Fibroblast of the aortic adventitia (primary cell): ENCODE measurements at regions not wholly inside any gene's neighbourhood (a gene's known extent, or its start where the extent isn't known, plus 50 kb on each side); places are given as distances from the start of the nearest gene placed in this dataset.
"Not testable (repeated sequence)": the region's sequence is repeated elsewhere in the genome, so short reads cannot be mapped to it uniquely, and the experiment has no call there.

ENCODE experiments used
- DNase-seq: peaks from one replicate; pipeline ENCODE4 v3.0.0-alpha.2; 2010; ENCODE audit warnings: low read depth
- H3K4me3 ChIP-seq: 2 replicates; pipeline ENCODE4 v1.5.1; 2011; ENCODE audit warnings: low read depth, mild to moderate bottlenecking, control low read depth, low read length, moderate library complexity
- TF ChIP-seq, protein P1 (sequence below): IDR thresholded peaks from 2 replicates; pipeline ENCODE4 v1.5.1; 2011; ENCODE audit warnings: mild to moderate bottlenecking, low read length, control low read depth, inconsistent platforms; ENCODE audit not compliant: insufficient read depth

DNA sequence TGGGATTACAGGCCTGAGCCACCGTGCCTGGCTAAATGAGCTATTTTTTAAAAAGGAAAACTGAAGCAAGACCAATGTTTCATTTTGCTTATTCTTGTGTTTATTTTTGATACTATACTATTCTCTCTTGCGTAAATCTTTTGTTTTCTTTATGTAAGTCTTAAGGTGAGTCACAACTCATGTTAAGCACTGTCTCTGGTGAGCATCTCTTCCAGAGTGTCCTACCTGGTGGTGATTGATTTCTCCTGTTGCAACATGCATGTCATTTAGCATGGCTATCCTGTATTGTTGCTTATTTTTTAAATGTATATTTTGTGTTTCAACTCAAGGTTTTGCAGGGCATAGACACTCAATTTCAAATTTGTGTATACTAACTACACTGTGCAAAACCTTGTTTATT lies 336.0 kb downstream of the RFPL4B start:
- no peak for DNase-seq
- TF ChIP-seq, protein P1, sequence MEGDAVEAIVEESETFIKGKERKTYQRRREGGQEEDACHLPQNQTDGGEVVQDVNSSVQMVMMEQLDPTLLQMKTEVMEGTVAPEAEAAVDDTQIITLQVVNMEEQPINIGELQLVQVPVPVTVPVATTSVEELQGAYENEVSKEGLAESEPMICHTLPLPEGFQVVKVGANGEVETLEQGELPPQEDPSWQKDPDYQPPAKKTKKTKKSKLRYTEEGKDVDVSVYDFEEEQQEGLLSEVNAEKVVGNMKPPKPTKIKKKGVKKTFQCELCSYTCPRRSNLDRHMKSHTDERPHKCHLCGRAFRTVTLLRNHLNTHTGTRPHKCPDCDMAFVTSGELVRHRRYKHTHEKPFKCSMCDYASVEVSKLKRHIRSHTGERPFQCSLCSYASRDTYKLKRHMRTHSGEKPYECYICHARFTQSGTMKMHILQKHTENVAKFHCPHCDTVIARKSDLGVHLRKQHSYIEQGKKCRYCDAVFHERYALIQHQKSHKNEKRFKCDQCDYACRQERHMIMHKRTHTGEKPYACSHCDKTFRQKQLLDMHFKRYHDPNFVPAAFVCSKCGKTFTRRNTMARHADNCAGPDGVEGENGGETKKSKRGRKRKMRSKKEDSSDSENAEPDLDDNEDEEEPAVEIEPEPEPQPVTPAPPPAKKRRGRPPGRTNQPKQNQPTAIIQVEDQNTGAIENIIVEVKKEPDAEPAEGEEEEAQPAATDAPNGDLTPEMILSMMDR: no peak
- H3K4me3 ChIP-seq: no peak overlapping the region

DNA sequence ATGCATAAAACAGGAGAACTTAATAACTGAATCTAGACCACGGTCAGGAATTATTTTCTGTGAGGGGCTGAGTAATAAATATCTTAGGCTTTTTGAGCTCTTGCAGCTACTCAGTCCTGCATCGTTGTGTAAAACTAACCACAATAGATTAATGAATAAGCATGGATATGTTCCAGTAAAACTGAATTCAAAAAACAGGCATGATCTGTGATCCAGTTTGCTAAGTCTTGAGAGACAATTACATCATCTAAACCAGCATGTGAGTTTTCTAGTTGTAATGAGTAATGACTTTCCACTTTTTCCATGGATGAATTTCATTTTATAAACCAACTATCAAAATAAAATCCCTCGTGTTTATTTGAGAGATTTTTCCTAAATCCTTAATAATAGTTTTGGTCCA lies 336.8 kb downstream of the RFPL4B start:
- peak; percentile 97 for DNase-seq
- TF ChIP-seq, protein P1: no peak
- no peak overlapping the region for H3K4me3 ChIP-seq

DNA sequence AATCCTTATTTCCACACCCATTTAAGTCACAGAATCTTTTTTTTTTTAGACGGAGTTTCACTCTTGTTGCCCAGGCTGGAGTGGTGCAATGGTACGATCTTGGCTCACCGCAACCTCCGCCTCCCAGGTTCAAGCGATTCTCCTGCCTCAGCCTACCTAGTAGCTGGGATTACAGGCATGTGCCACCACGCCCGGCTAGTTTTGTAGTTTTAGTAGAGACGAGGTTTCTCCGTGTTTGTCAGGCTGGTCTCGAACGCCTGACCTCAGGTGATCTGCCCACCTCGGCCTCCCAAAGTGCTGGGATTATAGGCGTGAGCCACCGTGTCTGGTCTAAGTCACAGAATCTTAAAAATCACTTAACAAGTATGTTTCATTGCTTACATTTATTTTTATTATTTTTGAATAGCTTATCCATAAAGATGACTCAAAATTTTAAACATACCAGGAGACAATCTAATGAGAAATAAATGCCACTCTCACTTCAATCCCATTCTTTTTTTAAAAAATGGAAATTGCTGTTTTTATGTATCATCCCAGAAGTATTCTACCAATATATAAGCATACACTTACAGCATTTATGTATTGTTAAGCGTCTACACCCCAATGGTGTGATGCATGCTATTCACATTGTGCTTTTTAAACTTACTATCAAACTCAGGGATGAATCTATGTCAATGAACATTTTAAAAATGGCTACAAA lies 338.5 kb downstream of the RFPL4B start:
- not testable (repeated sequence) for DNase-seq, H3K4me3 ChIP-seq

DNA sequence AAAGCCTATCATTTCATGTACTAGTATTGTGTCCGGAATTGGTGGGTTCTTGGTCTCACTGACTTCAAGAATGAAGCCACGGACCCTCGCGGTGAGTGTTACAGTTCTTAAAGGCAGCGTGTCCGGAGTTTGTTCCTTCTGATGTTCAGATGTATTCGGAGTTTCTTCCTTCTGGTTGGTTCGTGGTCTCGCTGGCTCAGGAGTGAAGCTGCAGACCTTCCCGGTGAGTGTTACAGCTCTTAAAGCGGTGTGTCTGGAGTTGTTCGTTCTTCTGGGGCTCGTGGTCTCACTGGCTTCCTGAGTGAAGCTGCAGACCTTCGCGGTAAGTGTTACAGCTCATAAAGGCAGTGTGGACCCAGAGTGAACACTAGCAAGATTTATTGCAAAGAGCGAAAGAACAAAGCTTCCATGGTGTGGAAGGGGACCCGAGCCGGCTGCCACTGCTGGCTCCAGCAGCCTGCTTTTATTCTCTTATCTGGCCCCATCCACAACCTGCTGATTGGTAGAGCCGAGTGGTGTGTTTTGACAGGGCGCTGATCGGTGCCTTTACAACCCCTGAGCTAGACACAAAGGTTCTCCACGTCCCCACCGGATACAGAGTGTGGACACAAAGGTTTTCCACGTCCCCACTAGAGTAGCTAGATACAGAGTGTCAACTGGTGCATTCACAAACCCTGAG lies 341.5 kb downstream of the RFPL4B start:
- DNase-seq, H3K4me3 ChIP-seq: not testable (repeated sequence)

DNA sequence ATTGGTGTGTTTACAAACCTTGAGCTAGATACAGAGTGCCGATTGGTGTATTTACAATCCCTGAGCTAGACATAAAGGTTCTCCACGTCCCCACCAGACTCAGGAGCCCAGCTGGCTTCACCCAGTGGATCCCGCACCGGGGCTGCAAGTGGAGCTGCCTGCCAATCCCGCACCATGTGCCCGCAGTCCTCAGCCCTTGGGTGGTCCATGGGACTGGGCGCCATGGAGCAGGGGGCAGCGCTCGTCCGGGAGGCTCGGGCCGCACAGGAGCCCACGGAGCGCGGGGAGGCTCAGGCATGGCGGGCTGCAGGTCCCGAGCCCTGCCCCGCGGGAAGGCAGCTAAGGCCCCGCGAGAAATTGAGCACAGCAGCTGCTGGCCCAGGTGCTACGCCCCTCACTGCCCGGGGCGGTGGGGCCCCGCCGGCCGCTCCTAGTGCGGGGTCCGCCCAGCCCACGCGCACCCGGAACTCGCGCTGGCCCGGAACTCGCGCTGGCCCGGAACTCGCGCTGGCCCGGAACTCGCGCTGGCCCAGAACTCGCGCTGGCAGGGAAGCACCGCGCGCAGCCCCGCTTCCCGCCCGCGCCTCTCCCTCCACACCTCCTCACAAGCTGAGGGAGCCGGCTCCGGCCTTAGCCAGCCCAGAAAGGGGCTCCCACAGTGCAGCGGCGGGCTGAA lies 342.2 kb downstream of the RFPL4B start:
- not testable (repeated sequence) for DNase-seq, H3K4me3 ChIP-seq

DNA sequence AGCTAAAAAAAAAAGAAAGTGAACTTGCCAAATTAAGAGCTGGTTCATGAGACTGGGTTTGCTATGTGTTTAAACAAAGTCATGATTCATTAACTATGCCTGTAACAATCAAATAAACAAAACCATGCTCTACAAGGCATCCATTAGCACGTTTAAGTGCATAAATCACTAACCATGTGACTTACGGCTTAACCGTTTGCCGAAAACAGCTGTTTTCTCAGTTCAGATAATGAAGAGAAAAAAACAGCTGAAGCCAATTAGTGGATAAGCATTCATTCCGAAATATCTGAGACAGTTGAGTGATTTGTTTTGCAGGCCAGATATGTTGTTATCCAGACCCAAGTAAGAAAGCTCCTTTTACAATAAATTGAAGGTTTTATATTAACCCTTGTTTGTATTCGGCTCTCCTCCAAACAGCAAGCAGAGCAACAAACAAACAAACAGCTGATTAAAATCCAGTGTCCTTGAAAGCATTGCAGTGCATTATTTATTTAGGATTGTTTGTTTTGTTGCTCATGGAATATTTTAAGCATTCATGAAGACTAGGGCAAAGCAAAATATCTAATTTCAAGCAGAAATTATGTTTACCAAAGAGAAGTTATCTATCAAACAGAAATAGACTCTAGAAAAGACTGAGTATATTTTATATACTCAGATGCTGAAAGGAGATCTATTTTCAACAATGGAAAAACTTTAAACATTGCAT lies 343.5 kb downstream of the RFPL4B start:
- TF ChIP-seq, protein P1: no peak
- no peak overlapping the region for H3K4me3 ChIP-seq
- peak; percentile 61 for DNase-seq

DNA sequence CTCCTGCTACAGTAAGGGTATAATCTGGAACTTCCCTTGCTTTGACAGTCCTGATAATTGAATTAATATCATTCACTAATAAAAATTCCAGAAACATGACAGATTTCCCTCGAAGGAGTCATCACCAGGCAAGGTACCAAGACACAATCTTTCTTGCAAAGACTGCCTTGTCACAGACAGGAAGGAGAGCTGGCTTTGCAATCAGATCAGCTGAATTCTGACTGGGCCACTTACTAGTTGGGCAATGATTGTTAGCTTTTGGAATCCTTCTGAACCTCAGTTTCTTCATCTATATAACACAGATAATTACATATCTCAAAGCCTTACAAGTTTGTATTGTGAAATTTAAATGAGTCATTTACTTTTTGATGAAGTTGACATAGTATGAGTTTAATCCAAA lies 344.2 kb downstream of the RFPL4B start:
- H3K4me3 ChIP-seq: no peak overlapping the region
- TF ChIP-seq, protein P1: no peak

DNA sequence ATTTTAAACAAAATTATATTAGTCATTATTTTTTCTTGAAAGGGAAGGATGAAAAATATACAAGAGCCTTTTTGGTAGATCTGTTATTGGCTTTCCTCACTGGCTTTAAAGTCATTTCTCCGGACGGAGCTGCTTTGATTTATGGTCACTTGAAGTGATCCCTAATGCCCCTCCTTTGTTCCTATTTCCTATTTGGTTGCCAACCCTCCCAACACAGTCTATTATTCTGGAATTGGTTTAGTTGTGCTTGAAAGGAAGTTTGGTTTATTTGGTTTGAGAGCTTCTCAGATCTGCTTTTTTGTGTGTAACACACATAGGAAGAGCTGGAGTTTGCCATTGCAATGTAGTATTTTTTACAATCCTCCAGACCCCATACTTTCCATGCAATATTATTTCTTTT lies 347.9 kb downstream of the RFPL4B start:
- peak; percentile 21 for DNase-seq
- no peak overlapping the region for H3K4me3 ChIP-seq
- TF ChIP-seq, protein P1: no peak

More for the DNA sequence above, 344.2 kb downstream of the RFPL4B start:
- DNase-seq: peak; percentile 95
